ENCODE measurements at regions not wholly inside any gene's neighbourhood (a gene's known extent, or its start where the extent isn't known, plus 50 kb on each side); places are given as distances from the start of the nearest gene placed in this dataset.

- TF ChIP-seq, protein P1, sequence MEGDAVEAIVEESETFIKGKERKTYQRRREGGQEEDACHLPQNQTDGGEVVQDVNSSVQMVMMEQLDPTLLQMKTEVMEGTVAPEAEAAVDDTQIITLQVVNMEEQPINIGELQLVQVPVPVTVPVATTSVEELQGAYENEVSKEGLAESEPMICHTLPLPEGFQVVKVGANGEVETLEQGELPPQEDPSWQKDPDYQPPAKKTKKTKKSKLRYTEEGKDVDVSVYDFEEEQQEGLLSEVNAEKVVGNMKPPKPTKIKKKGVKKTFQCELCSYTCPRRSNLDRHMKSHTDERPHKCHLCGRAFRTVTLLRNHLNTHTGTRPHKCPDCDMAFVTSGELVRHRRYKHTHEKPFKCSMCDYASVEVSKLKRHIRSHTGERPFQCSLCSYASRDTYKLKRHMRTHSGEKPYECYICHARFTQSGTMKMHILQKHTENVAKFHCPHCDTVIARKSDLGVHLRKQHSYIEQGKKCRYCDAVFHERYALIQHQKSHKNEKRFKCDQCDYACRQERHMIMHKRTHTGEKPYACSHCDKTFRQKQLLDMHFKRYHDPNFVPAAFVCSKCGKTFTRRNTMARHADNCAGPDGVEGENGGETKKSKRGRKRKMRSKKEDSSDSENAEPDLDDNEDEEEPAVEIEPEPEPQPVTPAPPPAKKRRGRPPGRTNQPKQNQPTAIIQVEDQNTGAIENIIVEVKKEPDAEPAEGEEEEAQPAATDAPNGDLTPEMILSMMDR (conservative IDR thresholded peaks at IDR 0.05 in 1 of 2, IDR thresholded peaks at IDR 0.05 in 1 of 2; ENCODE audit: low read depth in 1 of 2, low read length in 2 of 2) = no peak
- no peak for TF ChIP-seq EZH2 (IDR thresholded peaks at IDR 0.05; ENCODE audit: low read length, missing control alignments)
Measured at GRCh38 chrX:137969191-137969590, 403.3 kb downstream of the ZIC3 start.

Data from fibroblast of lung (primary cell).